ENCODE measurements at regions not wholly inside any gene's neighbourhood (a gene's known extent, or its start where the extent isn't known, plus 50 kb on each side); places are given as distances from the start of the nearest gene placed in this dataset.

- no peak for TF ChIP-seq POLR2A (IDR thresholded peaks at IDR 0.05)
- no peak for TF ChIP-seq CTCF (IDR thresholded peaks at IDR 0.05)
Observed at GRCh38 chr16:55192734-55193133, 131.3 kb upstream of the IRX6 start.

Data from sigmoid colon (tissue), 3 donors.